ENCODE measurements at regions not wholly inside any gene's neighbourhood (a gene's known extent, or its start where the extent isn't known, plus 50 kb on each side); places are given as distances from the start of the nearest gene placed in this dataset.
"Not testable (repeated sequence)": the region's sequence is repeated elsewhere in the genome, so short reads cannot be mapped to it uniquely, and the experiment has no call there.

GRCh38 chr21:35273333-35273732 lies 224.2 kb upstream of the RUNX1 start:
- H3K36me3 Mint-ChIP-seq (ENCODE audit: low read depth), result no peaks in the 10 kb centered on the region
- peaks cover 27% of the 10 kb centered on the region for H3K4me1 Mint-ChIP-seq (ENCODE audit: low read depth)
- no peak for TF ChIP-seq CTCF (IDR thresholded peaks at IDR 0.05)
- no peaks in the 10 kb centered on the region for H3K27me3 Mint-ChIP-seq (ENCODE audit: low read depth)
- no peak overlapping the region for H3K27ac Mint-ChIP-seq (ENCODE audit: unreplicated experiment)
- H3K4me3 Mint-ChIP-seq (ENCODE audit: unreplicated experiment), result no peak overlapping the region
- H3K9me3 Mint-ChIP-seq (ENCODE audit: low read depth), result peaks cover 3% of the 10 kb centered on the region
- no peak for DNase-seq (ENCODE audit: low spot score)

- H3K9me3 Mint-ChIP-seq (ENCODE audit: low read depth); DNase-seq (ENCODE audit: low spot score); H3K36me3 Mint-ChIP-seq (ENCODE audit: low read depth); H3K4me3 Mint-ChIP-seq (ENCODE audit: unreplicated experiment); H3K27ac Mint-ChIP-seq (ENCODE audit: unreplicated experiment); H3K27me3 Mint-ChIP-seq (ENCODE audit: low read depth): not testable (repeated sequence)
- H3K4me1 Mint-ChIP-seq (ENCODE audit: low read depth), result peaks cover 12% of the 10 kb centered on the region
Observed at GRCh38 chr21:35271344-35272118, 222.4 kb upstream of the RUNX1 start.

- Mint-ChIP-seq H3K4me3 (ENCODE audit: unreplicated experiment) (no peak overlapping the region), H3K27me3 (ENCODE audit: low read depth) (no peaks in the 10 kb centered on the region), H3K4me1 (ENCODE audit: low read depth) (peaks cover 8% of the 10 kb centered on the region), H3K27ac (ENCODE audit: unreplicated experiment) (no peak overlapping the region), H3K36me3 (ENCODE audit: low read depth) (no peaks in the 10 kb centered on the region), H3K9me3 (ENCODE audit: low read depth) (peaks cover 3% of the 10 kb centered on the region)
- TF ChIP-seq CTCF (IDR thresholded peaks at IDR 0.05), result no peak
- DNase-seq (ENCODE audit: low spot score), result no peak
Observed at GRCh38 chr21:35268817-35269216, 219.7 kb upstream of the RUNX1 start.

- Mint-ChIP-seq H3K9me3 (ENCODE audit: low read depth) (peaks cover 3% of the 10 kb centered on the region), H3K27ac (ENCODE audit: unreplicated experiment) (no peak overlapping the region), H3K27me3 (ENCODE audit: low read depth) (no peaks in the 10 kb centered on the region), H3K4me1 (ENCODE audit: low read depth) (peaks cover 8% of the 10 kb centered on the region), H3K36me3 (ENCODE audit: low read depth) (no peaks in the 10 kb centered on the region), H3K4me3 (ENCODE audit: unreplicated experiment) (no peak overlapping the region)
- no peak for DNase-seq (ENCODE audit: low spot score)
- TF ChIP-seq CTCF (IDR thresholded peaks at IDR 0.05), result no peak
Observed at GRCh38 chr21:35268261-35268660, 219.2 kb upstream of the RUNX1 start.

GRCh38 chr21:35266546-35266945 lies 217.4 kb upstream of the RUNX1 start:
- H3K27me3 Mint-ChIP-seq (ENCODE audit: low read depth), result no peaks in the 10 kb centered on the region
- H3K4me3 Mint-ChIP-seq (ENCODE audit: unreplicated experiment), result no peak overlapping the region
- H3K4me1 Mint-ChIP-seq (ENCODE audit: low read depth), result peaks cover 8% of the 10 kb centered on the region
- H3K27ac Mint-ChIP-seq (ENCODE audit: unreplicated experiment), result no peak overlapping the region
- peaks cover 3% of the 10 kb centered on the region for H3K9me3 Mint-ChIP-seq (ENCODE audit: low read depth)
- no peaks in the 10 kb centered on the region for H3K36me3 Mint-ChIP-seq (ENCODE audit: low read depth)
- DNase-seq (ENCODE audit: low spot score), result no peak
- TF ChIP-seq CTCF (IDR thresholded peaks at IDR 0.05), result no peak
